ENCODE measurements at regions not wholly inside any gene's neighbourhood (a gene's known extent, or its start where the extent isn't known, plus 50 kb on each side); places are given as distances from the start of the nearest gene placed in this dataset.

GRCh38 chr11:22006901-22007300 lies 186.0 kb upstream of the ANO5 start:
- Histone ChIP-seq H3K4me3 (ENCODE audit: severe bottlenecking) (no peak overlapping the region), H3K9me3 (ENCODE audit: severe bottlenecking) (no peaks in the 10 kb centered on the region), H3K36me3 (ENCODE audit: low read depth) (no peaks in the 10 kb centered on the region), H3K27me3 (ENCODE audit: insufficient read depth, poor library complexity, severe bottlenecking) (no peaks in the 10 kb centered on the region), H3K27ac (ENCODE audit: poor library complexity, severe bottlenecking) (no peak overlapping the region), H3K4me1 (ENCODE audit: insufficient read depth, poor library complexity, severe bottlenecking) (no peaks in the 10 kb centered on the region)
- TF ChIP-seq CTCF (IDR thresholded peaks at IDR 0.05; ENCODE audit: poor library complexity, severe bottlenecking), result no peak
- no peak for ATAC-seq (ENCODE audit: low read depth)
- no peak for DNase-seq (ENCODE audit: low spot score)

GRCh38 chr11:22031791-22032190 lies 161.1 kb upstream of the ANO5 start:
- no peaks in the 10 kb centered on the region for H3K4me1 ChIP-seq (ENCODE audit: insufficient read depth, poor library complexity, severe bottlenecking)
- no peak for TF ChIP-seq CTCF (IDR thresholded peaks at IDR 0.05; ENCODE audit: poor library complexity, severe bottlenecking)
- no peak overlapping the region for H3K4me3 ChIP-seq (ENCODE audit: severe bottlenecking)
- no peaks in the 10 kb centered on the region for H3K27me3 ChIP-seq (ENCODE audit: insufficient read depth, poor library complexity, severe bottlenecking)
- H3K9me3 ChIP-seq (ENCODE audit: severe bottlenecking), result no peaks in the 10 kb centered on the region
- no peak overlapping the region for H3K27ac ChIP-seq (ENCODE audit: poor library complexity, severe bottlenecking)
- no peaks in the 10 kb centered on the region for H3K36me3 ChIP-seq (ENCODE audit: low read depth)
- ATAC-seq (ENCODE audit: low read depth) (no peak), DNase-seq (ENCODE audit: low spot score) (no peak)

DNA sequence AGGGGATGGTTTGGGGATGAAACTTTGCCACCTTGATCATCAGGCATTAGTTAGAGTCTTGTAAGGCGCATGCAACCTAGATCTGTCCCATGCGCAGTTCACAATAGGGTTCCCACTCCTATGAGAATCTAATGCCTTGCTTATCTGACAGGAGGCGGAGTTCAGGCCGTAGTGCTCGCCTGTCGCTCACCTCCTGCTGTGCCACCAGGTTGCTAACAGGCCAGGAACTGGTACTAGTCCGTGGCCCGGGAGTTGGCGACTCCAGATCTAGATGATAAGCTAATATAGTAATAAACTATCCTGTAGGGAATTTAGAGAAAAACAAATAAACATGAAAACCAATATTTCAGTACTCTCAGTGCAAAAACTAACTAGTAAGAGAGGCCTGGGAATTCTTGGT lies 155.4 kb upstream of the ANO5 start:
- ATAC-seq (ENCODE audit: low read depth) (no peak), DNase-seq (ENCODE audit: low spot score) (no peak)
- Histone ChIP-seq H3K4me3 (ENCODE audit: severe bottlenecking) (no peak overlapping the region), H3K9me3 (ENCODE audit: severe bottlenecking) (no peaks in the 10 kb centered on the region), H3K36me3 (ENCODE audit: low read depth) (no peaks in the 10 kb centered on the region), H3K4me1 (ENCODE audit: insufficient read depth, poor library complexity, severe bottlenecking) (no peaks in the 10 kb centered on the region), H3K27me3 (ENCODE audit: insufficient read depth, poor library complexity, severe bottlenecking) (no peaks in the 10 kb centered on the region), H3K27ac (ENCODE audit: poor library complexity, severe bottlenecking) (no peak overlapping the region)
- no peak for TF ChIP-seq CTCF (IDR thresholded peaks at IDR 0.05; ENCODE audit: poor library complexity, severe bottlenecking)

GRCh38 chr11:22041039-22041438 lies 151.8 kb upstream of the ANO5 start:
- TF ChIP-seq CTCF (IDR thresholded peaks at IDR 0.05; ENCODE audit: poor library complexity, severe bottlenecking), result no peak
- H3K36me3 ChIP-seq (ENCODE audit: low read depth), result no peaks in the 10 kb centered on the region
- ATAC-seq (ENCODE audit: low read depth), result no peak

GRCh38 chr11:22042081-22042480 lies 150.8 kb upstream of the ANO5 start:
- no peaks in the 10 kb centered on the region for H3K9me3 ChIP-seq (ENCODE audit: severe bottlenecking)
- ATAC-seq (ENCODE audit: low read depth) (no peak), DNase-seq (ENCODE audit: low spot score) (no peak)
- no peak overlapping the region for H3K4me3 ChIP-seq (ENCODE audit: severe bottlenecking)
- H3K36me3 ChIP-seq (ENCODE audit: low read depth), result no peaks in the 10 kb centered on the region
- peaks cover 3% of the 10 kb centered on the region for H3K27me3 ChIP-seq (ENCODE audit: insufficient read depth, poor library complexity, severe bottlenecking)
- H3K27ac ChIP-seq (ENCODE audit: poor library complexity, severe bottlenecking), result no peak overlapping the region
- H3K4me1 ChIP-seq (ENCODE audit: insufficient read depth, poor library complexity, severe bottlenecking), result no peaks in the 10 kb centered on the region
- TF ChIP-seq CTCF (IDR thresholded peaks at IDR 0.05; ENCODE audit: poor library complexity, severe bottlenecking), result no peak

More at GRCh38 chr11:22041039-22041438, 151.8 kb upstream of the ANO5 start:
- Histone ChIP-seq H3K27me3 (ENCODE audit: insufficient read depth, poor library complexity, severe bottlenecking) (peaks cover 3% of the 10 kb centered on the region), H3K4me1 (ENCODE audit: insufficient read depth, poor library complexity, severe bottlenecking) (no peaks in the 10 kb centered on the region), H3K9me3 (ENCODE audit: severe bottlenecking) (no peaks in the 10 kb centered on the region), H3K4me3 (ENCODE audit: severe bottlenecking) (no peak overlapping the region), H3K27ac (ENCODE audit: poor library complexity, severe bottlenecking) (no peak overlapping the region)
- DNase-seq (ENCODE audit: low spot score), result no peak
